Osteoblast (primary cell): ENCODE measurements at regions not wholly inside any gene's neighbourhood (a gene's known extent, or its start where the extent isn't known, plus 50 kb on each side); places are given as distances from the start of the nearest gene placed in this dataset.

ENCODE experiments used
- DNase-seq: peaks from one replicate; pipeline ENCODE4 v3.0.0; 2011; ENCODE audit warnings: low spot score, mixed read lengths; ENCODE audit not compliant: insufficient read length; ENCODE audit errors: missing footprints
- H2AFZ ChIP-seq: 2 replicates; pipeline ENCODE4 v1.6.0; 2011; ENCODE audit warnings: mild to moderate bottlenecking, low read length
- H3K27ac ChIP-seq: 2 replicates; pipeline ENCODE4 v1.5.1; 2011; ENCODE audit warnings: mild to moderate bottlenecking, low read depth, low read length, moderate library complexity
- H3K27me3 ChIP-seq: 2 replicates; pipeline ENCODE4 v1.6.0; 2012; ENCODE audit warnings: mild to moderate bottlenecking, control low read depth, inconsistent platforms, low read length, moderate library complexity; ENCODE audit not compliant: insufficient read depth
- H3K36me3 ChIP-seq: 2 replicates; pipeline ENCODE4 v1.5.1; 2011; ENCODE audit warnings: mild to moderate bottlenecking, low read length, control low read depth, moderate library complexity; ENCODE audit not compliant: insufficient read depth
- H3K4me1 ChIP-seq: 2 replicates; pipeline ENCODE4 v1.5.1; 2011; ENCODE audit warnings: mild to moderate bottlenecking, low read length, control low read depth, moderate library complexity; ENCODE audit not compliant: insufficient read depth
- H3K4me2 ChIP-seq: 2 replicates; pipeline ENCODE4 v1.6.0; 2011; ENCODE audit warnings: mild to moderate bottlenecking, low read length; ENCODE audit not compliant: insufficient read depth
- H3K4me3 ChIP-seq: fragments of 200-600 bp; sonication (generic); 3 replicates; pipeline ENCODE4 v1.5.1; 2012; ENCODE audit warnings: mild to moderate bottlenecking, low read length, inconsistent platforms; ENCODE audit not compliant: insufficient read depth
- H3K79me2 ChIP-seq: 2 replicates; pipeline ENCODE4 v1.6.0; 2012; ENCODE audit warnings: mild to moderate bottlenecking, low read length, control low read depth, inconsistent platforms; ENCODE audit not compliant: insufficient read depth
- H3K9me3 ChIP-seq: 2 replicates; pipeline ENCODE4 v1.5.1; 2011; ENCODE audit warnings: low read depth, low read length, control low read depth
- H4K20me1 ChIP-seq: 2 replicates; pipeline ENCODE4 v1.6.0; 2012; ENCODE audit warnings: mild to moderate bottlenecking, low read length, control low read depth; ENCODE audit not compliant: insufficient read depth
- TF ChIP-seq, protein P1 (sequence below): IDR thresholded peaks from 2 replicates; pipeline ENCODE4 v1.5.1; 2011; ENCODE audit warnings: mild to moderate bottlenecking, low read depth, low read length, moderate library complexity; ENCODE audit errors: extremely low read depth

DNA sequence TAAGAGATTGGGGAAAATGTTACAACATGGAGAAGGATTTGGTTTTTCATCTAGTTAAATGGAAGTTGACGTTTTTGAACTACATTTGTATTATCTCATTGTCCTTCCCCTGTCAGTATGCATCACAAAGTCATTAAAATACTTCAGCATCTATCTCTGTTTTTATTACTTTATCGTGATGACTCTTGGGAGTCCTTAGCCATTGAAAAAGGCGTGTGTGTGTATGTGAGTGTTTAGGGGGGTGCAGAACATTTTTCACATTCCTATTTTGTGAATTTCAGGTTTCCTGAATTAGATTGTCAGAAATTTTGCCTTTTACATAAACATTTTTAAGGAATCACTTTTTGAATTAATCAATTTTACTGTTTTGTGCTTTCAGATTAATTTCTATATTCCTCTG lies 360.6 kb upstream of the SGO1 start:
- peak; percentile 77 for DNase-seq
- Histone ChIP-seq H3K4me2 (no peak overlapping the region), H3K4me1 (no peaks in the 10 kb centered on the region), H3K79me2 (no peaks in the 10 kb centered on the region), H3K36me3 (no peaks in the 10 kb centered on the region), H3K27me3 (no peaks in the 10 kb centered on the region), H2AFZ (no peak overlapping the region), H4K20me1 (no peaks in the 10 kb centered on the region), H3K27ac (no peak overlapping the region), H3K9me3 (no peaks in the 10 kb centered on the region), H3K4me3 (no peak overlapping the region)
- TF ChIP-seq, protein P1, sequence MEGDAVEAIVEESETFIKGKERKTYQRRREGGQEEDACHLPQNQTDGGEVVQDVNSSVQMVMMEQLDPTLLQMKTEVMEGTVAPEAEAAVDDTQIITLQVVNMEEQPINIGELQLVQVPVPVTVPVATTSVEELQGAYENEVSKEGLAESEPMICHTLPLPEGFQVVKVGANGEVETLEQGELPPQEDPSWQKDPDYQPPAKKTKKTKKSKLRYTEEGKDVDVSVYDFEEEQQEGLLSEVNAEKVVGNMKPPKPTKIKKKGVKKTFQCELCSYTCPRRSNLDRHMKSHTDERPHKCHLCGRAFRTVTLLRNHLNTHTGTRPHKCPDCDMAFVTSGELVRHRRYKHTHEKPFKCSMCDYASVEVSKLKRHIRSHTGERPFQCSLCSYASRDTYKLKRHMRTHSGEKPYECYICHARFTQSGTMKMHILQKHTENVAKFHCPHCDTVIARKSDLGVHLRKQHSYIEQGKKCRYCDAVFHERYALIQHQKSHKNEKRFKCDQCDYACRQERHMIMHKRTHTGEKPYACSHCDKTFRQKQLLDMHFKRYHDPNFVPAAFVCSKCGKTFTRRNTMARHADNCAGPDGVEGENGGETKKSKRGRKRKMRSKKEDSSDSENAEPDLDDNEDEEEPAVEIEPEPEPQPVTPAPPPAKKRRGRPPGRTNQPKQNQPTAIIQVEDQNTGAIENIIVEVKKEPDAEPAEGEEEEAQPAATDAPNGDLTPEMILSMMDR = no peak

DNA sequence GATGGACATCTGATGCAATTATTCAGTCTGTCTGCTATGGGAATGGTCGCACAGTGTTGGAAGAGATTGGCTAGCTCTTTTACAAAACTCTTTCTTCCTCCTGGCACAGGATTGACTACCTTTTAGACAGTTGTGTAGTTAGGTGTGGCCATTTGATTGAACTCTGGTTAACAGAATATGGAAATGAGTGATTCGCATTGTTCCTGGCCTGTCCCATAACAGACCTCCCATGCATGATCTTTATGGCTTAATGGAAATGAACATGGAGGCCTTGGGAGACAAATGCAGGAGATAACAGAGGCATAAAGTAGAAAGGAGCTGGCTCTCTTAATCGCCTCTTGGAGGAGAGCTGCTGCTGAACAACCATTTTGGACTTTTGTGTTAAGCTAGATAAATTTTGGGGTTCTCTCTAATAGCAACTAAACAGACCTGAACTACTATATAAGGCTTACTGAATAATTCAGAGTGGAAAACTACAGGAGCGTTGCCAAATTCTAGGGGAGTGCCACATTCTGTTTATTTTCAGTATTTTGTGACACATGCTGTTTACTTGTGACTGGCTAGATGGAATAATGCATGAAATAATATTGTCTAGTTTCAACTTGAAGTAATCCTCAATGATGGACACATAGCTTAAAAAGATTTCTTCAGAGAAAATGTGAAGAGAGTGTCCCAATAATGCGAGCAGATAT lies 357.7 kb upstream of the SGO1 start:
- Histone ChIP-seq H4K20me1 (no peaks in the 10 kb centered on the region), H3K79me2 (no peaks in the 10 kb centered on the region), H3K27me3 (no peaks in the 10 kb centered on the region), H3K9me3 (no peaks in the 10 kb centered on the region), H3K4me3 (no peak overlapping the region), H3K4me1 (no peaks in the 10 kb centered on the region), H3K27ac (no peak overlapping the region), H2AFZ (no peak overlapping the region), H3K4me2 (no peak overlapping the region), H3K36me3 (no peaks in the 10 kb centered on the region)
- TF ChIP-seq, protein P1 = no peak
- DNase-seq = no peak

DNA sequence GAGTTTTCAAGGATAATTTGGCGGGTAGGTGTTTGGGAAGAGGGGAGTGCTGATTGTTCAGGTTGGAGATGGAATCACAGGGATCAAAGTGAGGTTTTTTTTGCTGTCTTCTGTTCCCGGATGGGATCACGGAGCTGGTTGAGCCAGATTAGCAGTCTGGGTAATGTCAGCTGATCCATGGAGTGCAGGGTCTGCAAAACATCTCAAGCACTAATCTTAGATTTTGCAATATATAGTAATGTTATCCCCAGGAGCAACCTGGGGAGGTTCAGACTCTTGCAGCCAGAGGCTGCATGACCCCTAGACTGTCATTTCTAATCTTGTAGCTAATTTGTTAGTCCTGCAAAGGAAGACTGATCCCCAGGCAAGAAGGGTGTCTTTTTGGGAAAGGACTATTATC lies 354.1 kb upstream of the SGO1 start:
- TF ChIP-seq, protein P1 = no peak
- Histone ChIP-seq H3K27ac (no peak overlapping the region), H3K4me3 (no peak overlapping the region)

DNA sequence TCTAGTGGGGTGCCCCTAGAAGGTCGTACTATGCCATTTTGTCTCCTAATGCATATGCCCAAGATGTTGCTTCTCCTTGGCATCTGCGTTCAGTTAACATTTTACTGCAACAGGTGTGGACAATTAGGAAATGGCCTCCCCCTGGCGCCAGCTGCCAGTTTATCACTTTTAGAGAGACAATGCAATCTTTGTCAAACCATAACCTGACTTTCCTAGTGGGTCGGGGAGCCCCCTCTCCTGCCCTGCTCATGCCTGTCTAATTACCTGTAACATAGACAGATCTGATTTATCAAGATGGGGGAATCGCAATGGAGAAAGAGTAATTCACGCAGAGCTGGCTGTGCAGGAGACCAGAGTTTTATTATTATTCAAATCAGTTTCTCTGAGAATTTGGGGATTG lies 353.7 kb upstream of the SGO1 start:
- Histone ChIP-seq H3K27ac (no peak overlapping the region), H3K4me3 (no peak overlapping the region), H3K4me2 (no peak overlapping the region), H4K20me1 (no peaks in the 10 kb centered on the region), H3K4me1 (no peaks in the 10 kb centered on the region), H3K9me3 (no peaks in the 10 kb centered on the region), H3K36me3 (no peaks in the 10 kb centered on the region), H3K79me2 (no peaks in the 10 kb centered on the region), H3K27me3 (no peaks in the 10 kb centered on the region), H2AFZ (no peak overlapping the region)
- TF ChIP-seq, protein P1 = no peak
- DNase-seq = no peak

More for the DNA sequence above, 354.1 kb upstream of the SGO1 start:
- H3K9me3 ChIP-seq = no peaks in the 10 kb centered on the region
- no peaks in the 10 kb centered on the region for H3K27me3 ChIP-seq
- no peaks in the 10 kb centered on the region for H3K79me2 ChIP-seq
- no peak overlapping the region for H3K4me2 ChIP-seq
- H4K20me1 ChIP-seq = no peaks in the 10 kb centered on the region
- no peaks in the 10 kb centered on the region for H3K36me3 ChIP-seq
- no peaks in the 10 kb centered on the region for H3K4me1 ChIP-seq
- no peak for DNase-seq
- H2AFZ ChIP-seq = no peak overlapping the region
